ENCODE measurements at regions not wholly inside any gene's neighbourhood (a gene's known extent, or its start where the extent isn't known, plus 50 kb on each side); places are given as distances from the start of the nearest gene placed in this dataset.
"Not testable (repeated sequence)": the region's sequence is repeated elsewhere in the genome, so short reads cannot be mapped to it uniquely, and the experiment has no call there.

DNA sequence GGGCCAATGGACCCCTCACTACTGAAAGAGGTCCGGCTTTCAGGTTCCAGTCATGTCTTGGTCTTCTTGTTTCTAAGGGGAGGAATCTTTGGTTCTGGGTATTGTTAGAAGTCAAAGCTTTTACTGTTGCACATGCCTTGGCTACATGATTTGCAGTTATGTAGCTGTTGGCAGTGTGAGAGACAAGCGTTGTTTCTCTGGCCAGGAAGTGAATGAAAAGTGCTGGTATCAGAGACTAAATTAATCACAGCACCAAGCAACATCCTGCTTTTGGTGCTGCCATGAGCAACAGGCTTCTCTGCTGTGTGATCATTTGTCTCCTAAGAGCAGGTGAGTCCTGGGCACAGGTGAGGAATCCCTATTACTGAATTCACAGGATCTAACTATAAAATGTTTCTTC is 100.1 kb upstream of the PRSS3 start:
- no peak overlapping the region for H2AFZ ChIP-seq (ENCODE audit: low read depth)
- H3K36me3 ChIP-seq (ENCODE audit: insufficient read depth) = no peaks in the 10 kb centered on the region

DNA sequence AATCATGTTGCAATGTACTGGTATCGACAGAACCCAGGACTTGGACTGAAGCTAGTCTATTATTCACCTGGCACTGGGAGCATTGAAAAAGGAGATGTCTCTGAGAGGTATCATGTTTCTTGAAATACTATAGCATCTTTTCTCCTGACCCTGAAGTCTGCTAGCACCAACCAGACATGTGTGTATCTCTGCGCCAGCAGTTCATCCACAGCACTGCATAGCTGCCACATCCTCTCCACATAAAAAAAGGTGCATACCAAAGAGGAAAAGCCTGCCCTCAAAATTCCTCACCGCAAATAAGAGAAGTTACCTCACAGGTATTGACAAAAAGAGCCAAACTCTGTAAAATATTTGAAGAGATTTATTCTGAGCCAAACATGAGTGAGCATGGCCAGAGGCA is 99.5 kb upstream of the PRSS3 start:
- no peaks in the 10 kb centered on the region for H3K36me3 ChIP-seq (ENCODE audit: insufficient read depth)
- H3K4me2 ChIP-seq = no peak overlapping the region
- no peak overlapping the region for H3K9ac ChIP-seq
- no peak overlapping the region for H3K27ac ChIP-seq
- no peaks in the 10 kb centered on the region for H3K79me2 ChIP-seq (ENCODE audit: insufficient read depth, low read depth)
- no peaks in the 10 kb centered on the region for H3K27me3 ChIP-seq (ENCODE audit: insufficient read depth, low read depth)
- H4K20me1 ChIP-seq (ENCODE audit: insufficient read depth) = no peaks in the 10 kb centered on the region
- H3K4me3 ChIP-seq (IDR thresholded peaks at IDR 0.05; ENCODE audit: insufficient read depth, low read depth, low read length) = no peak overlapping the region
- H3K4me1 ChIP-seq (ENCODE audit: low read depth, poor library complexity, severe bottlenecking) = no peaks in the 10 kb centered on the region
- TF ChIP-seq, protein P1, sequence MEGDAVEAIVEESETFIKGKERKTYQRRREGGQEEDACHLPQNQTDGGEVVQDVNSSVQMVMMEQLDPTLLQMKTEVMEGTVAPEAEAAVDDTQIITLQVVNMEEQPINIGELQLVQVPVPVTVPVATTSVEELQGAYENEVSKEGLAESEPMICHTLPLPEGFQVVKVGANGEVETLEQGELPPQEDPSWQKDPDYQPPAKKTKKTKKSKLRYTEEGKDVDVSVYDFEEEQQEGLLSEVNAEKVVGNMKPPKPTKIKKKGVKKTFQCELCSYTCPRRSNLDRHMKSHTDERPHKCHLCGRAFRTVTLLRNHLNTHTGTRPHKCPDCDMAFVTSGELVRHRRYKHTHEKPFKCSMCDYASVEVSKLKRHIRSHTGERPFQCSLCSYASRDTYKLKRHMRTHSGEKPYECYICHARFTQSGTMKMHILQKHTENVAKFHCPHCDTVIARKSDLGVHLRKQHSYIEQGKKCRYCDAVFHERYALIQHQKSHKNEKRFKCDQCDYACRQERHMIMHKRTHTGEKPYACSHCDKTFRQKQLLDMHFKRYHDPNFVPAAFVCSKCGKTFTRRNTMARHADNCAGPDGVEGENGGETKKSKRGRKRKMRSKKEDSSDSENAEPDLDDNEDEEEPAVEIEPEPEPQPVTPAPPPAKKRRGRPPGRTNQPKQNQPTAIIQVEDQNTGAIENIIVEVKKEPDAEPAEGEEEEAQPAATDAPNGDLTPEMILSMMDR (conservative IDR thresholded peaks at IDR 0.05; ENCODE audit: low read depth, low read length) = no peak
- no peak overlapping the region for H2AFZ ChIP-seq (ENCODE audit: low read depth)

More for the DNA sequence above, 100.1 kb upstream of the PRSS3 start:
- TF ChIP-seq, protein P1 (conservative IDR thresholded peaks at IDR 0.05; ENCODE audit: low read depth, low read length) = no peak
- H3K79me2 ChIP-seq (ENCODE audit: insufficient read depth, low read depth) = no peaks in the 10 kb centered on the region
- H3K9ac ChIP-seq = no peak overlapping the region
- no peak overlapping the region for H3K4me2 ChIP-seq
- no peaks in the 10 kb centered on the region for H3K27me3 ChIP-seq (ENCODE audit: insufficient read depth, low read depth)
- H4K20me1 ChIP-seq (ENCODE audit: insufficient read depth) = no peaks in the 10 kb centered on the region
- H3K4me3 ChIP-seq (IDR thresholded peaks at IDR 0.05; ENCODE audit: insufficient read depth, low read depth, low read length) = no peak overlapping the region
- no peak overlapping the region for H3K27ac ChIP-seq
- H3K4me1 ChIP-seq (ENCODE audit: low read depth, poor library complexity, severe bottlenecking) = no peaks in the 10 kb centered on the region

DNA sequence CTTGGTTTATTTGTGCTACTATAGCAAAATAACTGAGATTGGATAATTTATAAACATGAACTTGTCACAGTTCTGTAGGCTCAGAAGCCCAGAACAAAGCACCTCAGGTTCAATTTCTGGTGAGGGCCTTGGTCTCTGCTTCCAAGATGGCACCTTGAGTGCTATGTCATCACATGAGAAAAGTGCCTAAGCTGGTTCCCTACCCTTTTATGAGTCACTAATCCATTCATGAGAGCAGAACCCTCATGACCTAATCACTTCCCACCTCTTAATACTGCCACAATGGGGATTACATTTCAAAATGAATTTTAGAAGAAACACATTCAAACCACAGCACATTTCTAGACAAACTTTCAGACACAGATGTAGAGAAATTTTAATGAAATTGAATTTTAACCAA is 98.2 kb upstream of the PRSS3 start:
- Histone ChIP-seq H3K79me2 (ENCODE audit: insufficient read depth, low read depth) (no peaks in the 10 kb centered on the region), H3K4me3 (IDR thresholded peaks at IDR 0.05; ENCODE audit: insufficient read depth, low read depth, low read length) (no peak overlapping the region), H4K20me1 (ENCODE audit: insufficient read depth) (no peaks in the 10 kb centered on the region), H3K4me1 (ENCODE audit: low read depth, poor library complexity, severe bottlenecking) (no peaks in the 10 kb centered on the region), H3K27ac (no peak overlapping the region), H3K36me3 (ENCODE audit: insufficient read depth) (no peaks in the 10 kb centered on the region), H3K9ac (no peak overlapping the region), H3K27me3 (ENCODE audit: insufficient read depth, low read depth) (no peaks in the 10 kb centered on the region), H3K4me2 (no peak overlapping the region), H2AFZ (ENCODE audit: low read depth) (no peak overlapping the region)
- TF ChIP-seq, protein P1 (conservative IDR thresholded peaks at IDR 0.05; ENCODE audit: low read depth, low read length) = no peak

DNA sequence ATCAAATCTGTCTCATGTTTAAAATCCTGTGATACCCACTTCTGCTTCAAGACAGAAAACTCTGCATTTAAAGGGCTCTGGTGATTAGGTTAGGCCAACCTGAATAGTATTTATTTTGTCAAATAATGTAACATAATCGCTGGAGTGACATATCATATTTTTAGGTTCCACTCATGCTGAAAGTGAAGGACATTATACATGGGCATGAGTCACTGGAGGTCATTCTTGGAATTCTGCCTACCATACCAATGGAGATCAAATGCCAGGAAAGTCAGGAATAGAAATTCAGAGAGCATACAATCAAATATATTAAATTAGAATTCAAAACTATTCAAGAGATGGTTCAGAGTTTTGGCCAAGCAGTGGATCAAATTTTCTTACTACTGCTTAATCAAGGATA is 97.1 kb upstream of the PRSS3 start:
- Histone ChIP-seq H3K79me2 (ENCODE audit: insufficient read depth, low read depth) (no peaks in the 10 kb centered on the region), H3K4me2 (no peak overlapping the region), H3K4me3 (IDR thresholded peaks at IDR 0.05; ENCODE audit: insufficient read depth, low read depth, low read length) (no peak overlapping the region), H3K4me1 (ENCODE audit: low read depth, poor library complexity, severe bottlenecking) (no peaks in the 10 kb centered on the region), H3K27me3 (ENCODE audit: insufficient read depth, low read depth) (no peaks in the 10 kb centered on the region), H3K9ac (no peak overlapping the region), H2AFZ (ENCODE audit: low read depth) (no peak overlapping the region), H4K20me1 (ENCODE audit: insufficient read depth) (no peaks in the 10 kb centered on the region), H3K36me3 (ENCODE audit: insufficient read depth) (no peaks in the 10 kb centered on the region), H3K27ac (no peak overlapping the region)
- TF ChIP-seq, protein P1 (conservative IDR thresholded peaks at IDR 0.05; ENCODE audit: low read depth, low read length) = no peak

DNA sequence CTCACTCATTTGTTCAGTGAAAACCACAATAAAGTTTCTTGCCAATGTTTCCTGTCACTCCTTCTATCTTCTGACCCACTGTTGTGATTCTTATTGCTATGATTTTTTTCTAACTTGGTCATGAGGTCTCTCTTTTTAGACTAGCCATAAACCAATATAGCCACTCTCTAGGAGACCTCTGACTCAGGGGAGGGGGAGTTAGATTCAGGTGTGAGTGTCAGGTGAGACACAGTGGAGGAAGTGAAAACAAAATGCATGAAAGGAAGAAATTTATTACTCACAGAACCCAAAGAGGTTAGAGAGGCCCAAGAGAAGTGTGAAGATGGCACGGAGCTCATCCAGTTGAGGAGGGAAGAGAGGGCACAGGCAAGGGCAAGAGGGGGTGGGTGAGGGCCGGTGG is 94.4 kb upstream of the PRSS3 start:
- not testable (repeated sequence) for H2AFZ ChIP-seq (ENCODE audit: low read depth); H4K20me1 ChIP-seq (ENCODE audit: insufficient read depth); H3K4me2 ChIP-seq; H3K27ac ChIP-seq; H3K4me1 ChIP-seq (ENCODE audit: low read depth, poor library complexity, severe bottlenecking); H3K79me2 ChIP-seq (ENCODE audit: insufficient read depth, low read depth); H3K4me3 ChIP-seq (IDR thresholded peaks at IDR 0.05; ENCODE audit: insufficient read depth, low read depth, low read length); H3K9ac ChIP-seq; H3K36me3 ChIP-seq (ENCODE audit: insufficient read depth); H3K27me3 ChIP-seq (ENCODE audit: insufficient read depth, low read depth)

Data from KMS-11 (cell line).